ENCODE measurements at regions not wholly inside any gene's neighbourhood (a gene's known extent, or its start where the extent isn't known, plus 50 kb on each side); places are given as distances from the start of the nearest gene placed in this dataset.

GRCh38 chr13:68522184-68522583 is 1292.0 kb upstream of the PCDH9 start:
- H3K9me3 ChIP-seq = no peaks in the 10 kb centered on the region
- no peaks in the 10 kb centered on the region for H3K36me3 ChIP-seq
- H3K27me3 ChIP-seq = no peaks in the 10 kb centered on the region
- H3K4me3 ChIP-seq (ENCODE audit: low read depth, low read length) = no peak overlapping the region
- no peaks in the 10 kb centered on the region for H3K4me1 ChIP-seq
- TF ChIP-seq, protein P1, sequence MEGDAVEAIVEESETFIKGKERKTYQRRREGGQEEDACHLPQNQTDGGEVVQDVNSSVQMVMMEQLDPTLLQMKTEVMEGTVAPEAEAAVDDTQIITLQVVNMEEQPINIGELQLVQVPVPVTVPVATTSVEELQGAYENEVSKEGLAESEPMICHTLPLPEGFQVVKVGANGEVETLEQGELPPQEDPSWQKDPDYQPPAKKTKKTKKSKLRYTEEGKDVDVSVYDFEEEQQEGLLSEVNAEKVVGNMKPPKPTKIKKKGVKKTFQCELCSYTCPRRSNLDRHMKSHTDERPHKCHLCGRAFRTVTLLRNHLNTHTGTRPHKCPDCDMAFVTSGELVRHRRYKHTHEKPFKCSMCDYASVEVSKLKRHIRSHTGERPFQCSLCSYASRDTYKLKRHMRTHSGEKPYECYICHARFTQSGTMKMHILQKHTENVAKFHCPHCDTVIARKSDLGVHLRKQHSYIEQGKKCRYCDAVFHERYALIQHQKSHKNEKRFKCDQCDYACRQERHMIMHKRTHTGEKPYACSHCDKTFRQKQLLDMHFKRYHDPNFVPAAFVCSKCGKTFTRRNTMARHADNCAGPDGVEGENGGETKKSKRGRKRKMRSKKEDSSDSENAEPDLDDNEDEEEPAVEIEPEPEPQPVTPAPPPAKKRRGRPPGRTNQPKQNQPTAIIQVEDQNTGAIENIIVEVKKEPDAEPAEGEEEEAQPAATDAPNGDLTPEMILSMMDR (IDR thresholded peaks at IDR 0.05; ENCODE audit: low read depth, low read length) = no peak
- no peak for DNase-seq

DNA sequence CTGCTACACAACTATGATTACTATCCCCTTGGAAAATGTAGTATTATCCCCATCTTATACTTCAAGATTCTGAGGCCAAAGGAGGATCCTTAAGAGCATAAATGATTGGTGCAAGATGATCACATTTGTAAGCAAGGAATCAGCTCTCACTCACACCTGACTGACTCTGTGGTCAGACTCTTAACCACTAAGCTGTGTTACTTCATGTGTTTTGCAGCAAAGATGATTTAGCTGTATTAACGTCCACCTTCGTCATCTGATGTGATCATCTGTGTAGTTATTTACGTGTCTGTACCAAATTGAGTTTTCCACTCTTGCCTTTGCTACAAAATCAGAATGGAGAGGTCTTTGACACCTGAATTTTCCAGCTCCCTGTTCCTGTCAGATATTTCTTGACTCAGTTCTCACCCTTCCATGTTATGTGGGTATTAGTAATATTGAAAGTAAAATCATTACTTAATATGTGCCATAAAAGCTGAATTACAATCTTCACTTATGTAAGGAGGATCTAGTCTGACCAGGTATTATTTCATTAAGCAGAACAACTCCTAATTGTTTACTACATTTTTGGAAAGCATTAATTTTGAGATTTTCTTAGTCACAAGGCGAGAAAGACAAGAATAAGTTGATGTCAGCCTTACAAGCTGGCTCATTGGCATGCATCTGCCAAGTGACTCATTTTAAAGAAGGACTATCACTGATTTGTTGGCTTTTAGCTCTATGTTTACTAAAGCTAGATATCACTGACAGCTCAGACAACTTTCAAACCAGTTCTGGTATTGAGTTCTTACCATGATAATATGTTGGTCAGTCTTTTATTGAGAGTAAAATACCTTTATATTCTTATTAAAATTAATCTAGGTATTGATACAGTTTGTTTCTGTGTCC is 1279.8 kb upstream of the PCDH9 start:
- no peak for DNase-seq
- H3K36me3 ChIP-seq = no peaks in the 10 kb centered on the region
- H3K4me1 ChIP-seq = no peaks in the 10 kb centered on the region
- TF ChIP-seq, protein P1 (IDR thresholded peaks at IDR 0.05; ENCODE audit: low read depth, low read length) = no peak
- H3K4me3 ChIP-seq (ENCODE audit: low read depth, low read length) = no peak overlapping the region
- H3K27me3 ChIP-seq = no peaks in the 10 kb centered on the region
- H3K9me3 ChIP-seq = no peaks in the 10 kb centered on the region

- TF ChIP-seq, protein P1 (IDR thresholded peaks at IDR 0.05; ENCODE audit: low read depth, low read length) = no peak
- H3K9me3 ChIP-seq = no peaks in the 10 kb centered on the region
Measured at GRCh38 chr13:68506888-68507551, 1276.9 kb upstream of the PCDH9 start.

DNA sequence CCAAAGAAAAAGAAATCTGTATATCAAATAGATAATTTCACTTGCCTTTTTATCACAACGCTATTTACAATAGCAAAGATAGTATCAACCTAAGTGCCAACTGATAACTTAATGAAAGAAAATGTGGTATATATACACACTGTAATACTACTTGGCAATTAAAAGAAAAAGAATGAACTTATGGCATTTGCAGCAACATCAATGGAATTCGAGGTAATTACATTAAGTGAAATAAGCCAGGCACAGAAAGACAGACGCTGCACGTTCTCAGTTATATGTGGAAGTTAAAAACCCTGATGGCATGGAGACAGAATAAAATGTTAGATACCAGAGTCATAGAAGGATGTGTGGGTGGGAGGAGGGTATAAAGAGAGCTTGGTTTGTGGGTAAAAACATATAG is 1260.5 kb upstream of the PCDH9 start:
- no peaks in the 10 kb centered on the region for H3K4me1 ChIP-seq
- H3K4me3 ChIP-seq (ENCODE audit: low read depth, low read length) = no peak overlapping the region
- H3K27me3 ChIP-seq = no peaks in the 10 kb centered on the region
- TF ChIP-seq, protein P1 (IDR thresholded peaks at IDR 0.05; ENCODE audit: low read depth, low read length) = no peak
- no peak for DNase-seq
- no peaks in the 10 kb centered on the region for H3K9me3 ChIP-seq
- no peaks in the 10 kb centered on the region for H3K36me3 ChIP-seq

More at GRCh38 chr13:68506888-68507551, 1276.9 kb upstream of the PCDH9 start:
- Histone ChIP-seq H3K4me1 (no peaks in the 10 kb centered on the region), H3K4me3 (ENCODE audit: low read depth, low read length) (no peak overlapping the region), H3K27me3 (no peaks in the 10 kb centered on the region), H3K36me3 (no peaks in the 10 kb centered on the region)
- DNase-seq = no peak

DNA sequence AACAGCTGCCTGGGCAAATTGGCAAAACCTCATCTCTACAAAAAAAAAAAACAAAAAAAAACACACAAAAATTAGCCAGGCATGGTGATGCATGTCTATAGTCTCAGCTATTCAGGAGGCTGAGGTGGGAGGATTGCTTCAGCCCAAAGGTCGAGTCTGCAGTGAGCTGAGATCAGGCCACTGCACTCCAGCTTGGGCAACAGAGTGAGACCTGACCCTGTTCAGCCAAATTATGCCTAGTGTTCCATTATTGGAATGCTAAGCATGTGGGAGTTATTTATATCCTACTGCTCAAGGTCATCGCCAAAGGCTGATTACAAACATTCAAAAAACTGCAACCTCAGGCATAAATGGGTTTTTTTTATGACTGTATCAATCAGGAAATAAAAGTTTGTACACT is 1251.0 kb upstream of the PCDH9 start:
- Histone ChIP-seq H3K4me1 (no peaks in the 10 kb centered on the region), H3K4me3 (ENCODE audit: low read depth, low read length) (no peak overlapping the region), H3K36me3 (no peaks in the 10 kb centered on the region), H3K27me3 (no peaks in the 10 kb centered on the region), H3K9me3 (no peaks in the 10 kb centered on the region)
- no peak for DNase-seq
- TF ChIP-seq, protein P1 (IDR thresholded peaks at IDR 0.05; ENCODE audit: low read depth, low read length) = no peak

DNA sequence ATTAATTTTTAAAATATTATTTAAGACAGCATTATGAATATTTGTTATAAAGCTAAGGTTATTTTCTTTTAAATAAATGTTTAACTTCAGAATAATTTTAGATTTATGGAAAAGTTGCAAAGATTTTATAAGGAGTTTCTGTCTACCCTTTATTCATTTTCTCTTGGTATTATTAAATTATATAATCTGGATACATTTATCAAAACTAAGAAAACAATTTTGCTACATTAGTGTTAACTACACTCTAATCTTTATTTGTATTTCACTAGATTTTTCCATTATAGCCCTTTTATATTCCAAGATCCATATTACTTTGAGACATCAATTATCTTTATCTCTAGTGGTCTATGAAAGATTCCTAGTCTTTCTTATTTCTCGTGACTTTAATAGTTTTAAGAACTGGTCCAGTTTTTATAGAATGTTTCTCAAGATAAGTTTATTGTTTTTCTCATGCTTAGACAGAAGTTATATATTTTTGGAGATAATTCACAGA is 1243.7 kb upstream of the PCDH9 start:
- TF ChIP-seq, protein P1 (IDR thresholded peaks at IDR 0.05; ENCODE audit: low read depth, low read length) = no peak
- H3K36me3 ChIP-seq = no peaks in the 10 kb centered on the region
- no peaks in the 10 kb centered on the region for H3K27me3 ChIP-seq

More for the DNA sequence above, 1243.7 kb upstream of the PCDH9 start:
- H3K4me1 ChIP-seq = no peaks in the 10 kb centered on the region
- no peaks in the 10 kb centered on the region for H3K9me3 ChIP-seq
- no peak for DNase-seq
- H3K4me3 ChIP-seq (ENCODE audit: low read depth, low read length) = no peak overlapping the region
